ENCODE measurements at regions not wholly inside any gene's neighbourhood (a gene's known extent, or its start where the extent isn't known, plus 50 kb on each side); places are given as distances from the start of the nearest gene placed in this dataset.

- H3K4me3 ChIP-seq (ENCODE audit: low read depth, low read length), result no peak overlapping the region
- no peak for DNase-seq (ENCODE audit: low read depth)
Measured at GRCh38 chr2:149783284-149783683, 195.7 kb upstream of the MMADHC start.

DNA sequence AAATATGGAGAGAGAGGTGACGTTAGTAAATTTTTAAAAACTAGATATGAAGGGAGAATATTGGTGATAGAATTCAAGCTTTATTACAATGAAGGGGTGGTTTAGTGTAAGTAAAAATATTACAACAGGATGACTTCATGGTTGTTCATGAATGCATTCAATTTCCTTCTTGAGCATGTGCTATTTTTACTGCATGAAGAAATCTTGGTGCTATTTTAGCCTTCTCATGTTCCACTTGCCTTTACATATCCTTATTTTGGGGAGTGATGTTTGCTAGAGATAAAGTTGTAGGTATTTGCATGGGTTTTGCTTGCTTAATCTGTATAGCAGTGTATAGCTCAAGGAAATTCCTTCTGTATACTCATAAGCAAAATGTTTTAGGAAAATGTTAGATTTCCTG is 195.0 kb upstream of the MMADHC start:
- no peak for DNase-seq (ENCODE audit: low read depth)
- in situ Hi-C loops (cut with HindIII; ENCODE audit: low sequenced_read_pairs), result no loop called here

More at GRCh38 chr2:149783284-149783683, 195.7 kb upstream of the MMADHC start:
- TF ChIP-seq, protein P1, sequence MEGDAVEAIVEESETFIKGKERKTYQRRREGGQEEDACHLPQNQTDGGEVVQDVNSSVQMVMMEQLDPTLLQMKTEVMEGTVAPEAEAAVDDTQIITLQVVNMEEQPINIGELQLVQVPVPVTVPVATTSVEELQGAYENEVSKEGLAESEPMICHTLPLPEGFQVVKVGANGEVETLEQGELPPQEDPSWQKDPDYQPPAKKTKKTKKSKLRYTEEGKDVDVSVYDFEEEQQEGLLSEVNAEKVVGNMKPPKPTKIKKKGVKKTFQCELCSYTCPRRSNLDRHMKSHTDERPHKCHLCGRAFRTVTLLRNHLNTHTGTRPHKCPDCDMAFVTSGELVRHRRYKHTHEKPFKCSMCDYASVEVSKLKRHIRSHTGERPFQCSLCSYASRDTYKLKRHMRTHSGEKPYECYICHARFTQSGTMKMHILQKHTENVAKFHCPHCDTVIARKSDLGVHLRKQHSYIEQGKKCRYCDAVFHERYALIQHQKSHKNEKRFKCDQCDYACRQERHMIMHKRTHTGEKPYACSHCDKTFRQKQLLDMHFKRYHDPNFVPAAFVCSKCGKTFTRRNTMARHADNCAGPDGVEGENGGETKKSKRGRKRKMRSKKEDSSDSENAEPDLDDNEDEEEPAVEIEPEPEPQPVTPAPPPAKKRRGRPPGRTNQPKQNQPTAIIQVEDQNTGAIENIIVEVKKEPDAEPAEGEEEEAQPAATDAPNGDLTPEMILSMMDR (IDR thresholded peaks at IDR 0.05; ENCODE audit: low read depth, low read length, missing control alignments), result no peak
- in situ Hi-C loops (cut with HindIII; ENCODE audit: low sequenced_read_pairs), result no loop called here

GRCh38 chr2:149781263-149781808 is 193.8 kb upstream of the MMADHC start:
- no peak for DNase-seq (ENCODE audit: low read depth)
- in situ Hi-C loops (cut with HindIII; ENCODE audit: low sequenced_read_pairs), result no loop called here
- TF ChIP-seq, protein P1 (IDR thresholded peaks at IDR 0.05; ENCODE audit: low read depth, low read length, missing control alignments), result no peak
- no peak overlapping the region for H3K4me3 ChIP-seq (ENCODE audit: low read depth, low read length)

More for the DNA sequence above, 195.0 kb upstream of the MMADHC start:
- H3K4me3 ChIP-seq (ENCODE audit: low read depth, low read length), result no peak overlapping the region
- TF ChIP-seq, protein P1 (IDR thresholded peaks at IDR 0.05; ENCODE audit: low read depth, low read length, missing control alignments), result no peak

- DNase-seq (ENCODE audit: low read depth), result no peak
- TF ChIP-seq, protein P1 (IDR thresholded peaks at IDR 0.05; ENCODE audit: low read depth, low read length, missing control alignments), result no peak
- in situ Hi-C loops (cut with HindIII; ENCODE audit: low sequenced_read_pairs), result no loop called here
- H3K4me3 ChIP-seq (ENCODE audit: low read depth, low read length), result no peak overlapping the region
Measured at GRCh38 chr2:149773006-149773405, 185.4 kb upstream of the MMADHC start.

DNA sequence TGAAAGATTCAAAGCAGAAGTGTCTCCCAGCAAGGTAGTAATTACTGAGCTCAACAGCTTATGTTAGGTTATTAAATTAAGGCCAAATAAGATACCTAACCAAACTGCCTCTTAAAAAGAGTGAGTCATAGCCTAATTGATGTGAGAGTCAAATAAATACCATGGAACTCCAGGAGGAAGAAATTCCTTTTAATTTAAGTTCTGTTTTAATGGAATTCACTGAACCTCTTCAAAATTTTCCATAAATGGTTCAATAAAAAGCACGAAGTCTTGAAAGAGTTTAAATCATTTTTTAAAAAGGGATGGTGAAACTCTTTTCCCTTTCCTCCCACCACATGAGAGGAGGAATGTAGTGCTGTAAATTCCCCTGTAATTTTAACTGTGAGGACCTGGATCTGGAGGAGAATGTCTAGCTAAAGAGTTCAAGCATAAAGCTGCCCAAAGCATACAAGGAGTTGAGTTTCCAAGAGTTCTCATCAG is 180.8 kb upstream of the MMADHC start:
- in situ Hi-C loops (cut with HindIII; ENCODE audit: low sequenced_read_pairs), result no loop called here
- TF ChIP-seq, protein P1 (IDR thresholded peaks at IDR 0.05; ENCODE audit: low read depth, low read length, missing control alignments), result no peak
- DNase-seq (ENCODE audit: low read depth), result no peak
- no peak overlapping the region for H3K4me3 ChIP-seq (ENCODE audit: low read depth, low read length)

GRCh38 chr2:149767516-149767974 is 180.0 kb upstream of the MMADHC start:
- no peak for DNase-seq (ENCODE audit: low read depth)
- TF ChIP-seq, protein P1 (IDR thresholded peaks at IDR 0.05; ENCODE audit: low read depth, low read length, missing control alignments), result no peak
- in situ Hi-C loops (cut with HindIII; ENCODE audit: low sequenced_read_pairs), result no loop called here
- no peak overlapping the region for H3K4me3 ChIP-seq (ENCODE audit: low read depth, low read length)

Data from astrocyte of the cerebellum (primary cell).